ENCODE measurements at regions not wholly inside any gene's neighbourhood (a gene's known extent, or its start where the extent isn't known, plus 50 kb on each side); places are given as distances from the start of the nearest gene placed in this dataset.

DNA sequence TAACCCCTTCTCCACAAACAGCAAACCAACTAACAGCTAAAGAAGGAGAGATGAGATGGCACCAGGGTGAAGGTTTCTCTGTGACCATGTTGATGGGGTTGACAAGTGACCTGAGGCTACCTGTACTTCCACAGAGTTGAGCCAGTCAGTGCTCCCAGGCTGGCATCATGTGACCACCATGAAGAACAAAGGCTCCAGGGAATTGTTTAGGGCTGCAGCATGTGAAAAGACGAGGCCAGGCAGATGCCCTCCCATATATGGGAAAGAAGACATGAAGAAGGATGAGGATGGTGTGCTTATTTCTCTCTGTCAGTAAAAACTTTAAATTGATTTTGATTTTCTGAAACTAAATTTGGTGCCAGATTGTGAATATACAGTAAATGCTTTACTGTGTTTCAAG lies 220.6 kb downstream of the OLFM4 start:
- Mint-ChIP-seq H3K9me3 (no peaks in the 10 kb centered on the region), H3K36me3 (ENCODE audit: low read depth) (no peaks in the 10 kb centered on the region), H3K27ac (no peak overlapping the region), H3K4me1 (ENCODE audit: low read depth) (no peaks in the 10 kb centered on the region), H3K4me3 (no peak overlapping the region), H3K27me3 (ENCODE audit: low read depth) (no peaks in the 10 kb centered on the region)
- no peak for DNase-seq (ENCODE audit: low spot score)

GRCh38 chr13:53250272-53250875 lies 221.8 kb downstream of the OLFM4 start:
- DNase-seq (ENCODE audit: low spot score) = no peak

GRCh38 chr13:53250977-53251376 lies 222.4 kb downstream of the OLFM4 start:
- Mint-ChIP-seq H3K4me3 (no peak overlapping the region), H3K27me3 (ENCODE audit: low read depth) (no peaks in the 10 kb centered on the region), H3K9me3 (no peaks in the 10 kb centered on the region), H3K4me1 (ENCODE audit: low read depth) (no peaks in the 10 kb centered on the region), H3K27ac (no peak overlapping the region), H3K36me3 (ENCODE audit: low read depth) (no peaks in the 10 kb centered on the region)
- DNase-seq (ENCODE audit: low spot score) = no peak

More at GRCh38 chr13:53250272-53250875, 221.8 kb downstream of the OLFM4 start:
- Mint-ChIP-seq H3K4me1 (ENCODE audit: low read depth) (no peaks in the 10 kb centered on the region), H3K9me3 (no peaks in the 10 kb centered on the region), H3K27ac (no peak overlapping the region), H3K27me3 (ENCODE audit: low read depth) (no peaks in the 10 kb centered on the region), H3K4me3 (no peak overlapping the region), H3K36me3 (ENCODE audit: low read depth) (no peaks in the 10 kb centered on the region)

GRCh38 chr13:53254500-53254899 lies 225.9 kb downstream of the OLFM4 start:
- no peaks in the 10 kb centered on the region for H3K27me3 Mint-ChIP-seq (ENCODE audit: low read depth)
- DNase-seq (ENCODE audit: low spot score) = no peak
- no peaks in the 10 kb centered on the region for H3K9me3 Mint-ChIP-seq
- no peak overlapping the region for H3K27ac Mint-ChIP-seq
- no peak overlapping the region for H3K4me3 Mint-ChIP-seq
- H3K4me1 Mint-ChIP-seq (ENCODE audit: low read depth) = no peaks in the 10 kb centered on the region
- no peaks in the 10 kb centered on the region for H3K36me3 Mint-ChIP-seq (ENCODE audit: low read depth)

DNA sequence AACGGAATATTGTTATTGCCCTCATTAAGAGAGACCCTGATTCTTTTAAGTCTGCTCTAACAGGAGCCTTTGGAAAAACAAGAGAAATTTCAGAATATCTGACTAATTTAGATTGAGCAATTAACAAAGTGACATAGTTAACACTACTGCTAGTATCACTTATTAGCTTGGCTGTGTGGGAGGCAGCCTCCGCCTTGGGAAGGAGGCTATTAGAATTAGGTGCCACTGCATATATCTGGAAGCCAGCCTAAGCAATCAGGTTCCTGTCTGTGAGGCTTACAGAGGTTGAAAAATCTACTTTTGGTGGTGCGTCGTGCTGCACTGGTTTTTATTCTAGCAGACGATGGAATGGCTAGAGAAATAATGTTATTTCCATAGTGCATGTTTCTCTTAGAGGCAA lies 227.2 kb downstream of the OLFM4 start:
- H3K4me3 Mint-ChIP-seq = no peak overlapping the region
- no peaks in the 10 kb centered on the region for H3K36me3 Mint-ChIP-seq (ENCODE audit: low read depth)
- H3K27ac Mint-ChIP-seq = no peak overlapping the region
- DNase-seq (ENCODE audit: low spot score) = no peak
- H3K27me3 Mint-ChIP-seq (ENCODE audit: low read depth) = no peaks in the 10 kb centered on the region
- no peaks in the 10 kb centered on the region for H3K4me1 Mint-ChIP-seq (ENCODE audit: low read depth)
- no peaks in the 10 kb centered on the region for H3K9me3 Mint-ChIP-seq

GRCh38 chr13:53260594-53260993 lies 232.0 kb downstream of the OLFM4 start:
- H3K36me3 Mint-ChIP-seq (ENCODE audit: low read depth) = no peaks in the 10 kb centered on the region
- no peak overlapping the region for H3K27ac Mint-ChIP-seq
- H3K4me3 Mint-ChIP-seq = no peak overlapping the region
- no peak for DNase-seq (ENCODE audit: low spot score)
- H3K4me1 Mint-ChIP-seq (ENCODE audit: low read depth) = no peaks in the 10 kb centered on the region
- H3K9me3 Mint-ChIP-seq = no peaks in the 10 kb centered on the region
- H3K27me3 Mint-ChIP-seq (ENCODE audit: low read depth) = no peaks in the 10 kb centered on the region

DNA sequence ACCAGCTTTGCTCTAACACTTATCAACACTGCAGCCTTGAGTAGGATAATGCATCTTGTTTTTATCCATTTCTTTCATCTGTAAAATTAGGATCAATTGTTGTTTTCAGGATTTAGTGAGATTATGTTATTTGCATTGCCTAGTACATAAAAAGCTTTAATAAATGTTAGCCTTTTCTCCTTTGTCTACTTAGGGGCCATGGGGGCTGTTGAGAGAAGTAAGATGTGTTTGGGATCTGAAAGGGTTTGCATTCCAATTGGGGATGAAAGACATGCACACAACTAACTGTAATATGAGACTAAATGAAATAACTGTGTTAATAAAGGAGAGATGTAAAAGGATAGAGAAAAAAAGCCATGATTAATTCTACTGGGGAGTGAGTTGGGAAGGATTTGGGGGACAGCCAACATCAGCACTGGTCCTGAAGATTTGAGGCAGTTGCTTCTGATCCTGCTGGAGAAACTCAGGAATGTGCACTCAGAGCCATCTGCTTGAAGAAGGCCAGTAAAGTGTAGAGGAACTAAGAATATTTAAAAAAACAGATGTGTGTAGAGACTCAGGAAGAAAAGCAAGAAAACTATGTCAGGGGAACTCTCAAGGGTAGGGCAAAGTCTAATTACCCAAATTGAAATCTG lies 236.3 kb downstream of the OLFM4 start:
- Mint-ChIP-seq H3K4me1 (ENCODE audit: low read depth) (no peaks in the 10 kb centered on the region), H3K9me3 (peaks cover 14% of the 10 kb centered on the region), H3K27ac (no peak overlapping the region), H3K4me3 (no peak overlapping the region), H3K27me3 (ENCODE audit: low read depth) (no peaks in the 10 kb centered on the region), H3K36me3 (ENCODE audit: low read depth) (no peaks in the 10 kb centered on the region)
- no peak for DNase-seq (ENCODE audit: low spot score)

- H3K36me3 Mint-ChIP-seq (ENCODE audit: low read depth) = no peaks in the 10 kb centered on the region
- H3K27ac Mint-ChIP-seq = no peak overlapping the region
- no peaks in the 10 kb centered on the region for H3K27me3 Mint-ChIP-seq (ENCODE audit: low read depth)
- H3K4me1 Mint-ChIP-seq (ENCODE audit: low read depth) = no peaks in the 10 kb centered on the region
- no peak for DNase-seq (ENCODE audit: low spot score)
- no peak overlapping the region for H3K4me3 Mint-ChIP-seq
- peaks cover 19% of the 10 kb centered on the region for H3K9me3 Mint-ChIP-seq
Observed at GRCh38 chr13:53266757-53267156, 238.1 kb downstream of the OLFM4 start.

- Mint-ChIP-seq H3K36me3 (ENCODE audit: low read depth) (no peaks in the 10 kb centered on the region), H3K9me3 (peaks cover 20% of the 10 kb centered on the region), H3K4me1 (ENCODE audit: low read depth) (no peaks in the 10 kb centered on the region), H3K27ac (no peak overlapping the region), H3K27me3 (ENCODE audit: low read depth) (no peaks in the 10 kb centered on the region), H3K4me3 (no peak overlapping the region)
- no peak for DNase-seq (ENCODE audit: low spot score)
Observed at GRCh38 chr13:53269634-53270033, 241.0 kb downstream of the OLFM4 start.

GRCh38 chr13:53272873-53273272 lies 244.3 kb downstream of the OLFM4 start:
- H3K4me3 Mint-ChIP-seq = no peak overlapping the region
- no peaks in the 10 kb centered on the region for H3K4me1 Mint-ChIP-seq (ENCODE audit: low read depth)
- no peaks in the 10 kb centered on the region for H3K36me3 Mint-ChIP-seq (ENCODE audit: low read depth)

GRCh38 chr13:53276265-53276664 lies 247.7 kb downstream of the OLFM4 start:
- Mint-ChIP-seq H3K9me3 (peaks cover 5% of the 10 kb centered on the region), H3K27ac (no peak overlapping the region), H3K4me1 (ENCODE audit: low read depth) (no peaks in the 10 kb centered on the region), H3K27me3 (ENCODE audit: low read depth) (no peaks in the 10 kb centered on the region), H3K36me3 (ENCODE audit: low read depth) (no peaks in the 10 kb centered on the region), H3K4me3 (no peak overlapping the region)
- DNase-seq (ENCODE audit: low spot score) = no peak

More at GRCh38 chr13:53272873-53273272, 244.3 kb downstream of the OLFM4 start:
- peaks cover 20% of the 10 kb centered on the region for H3K9me3 Mint-ChIP-seq
- H3K27me3 Mint-ChIP-seq (ENCODE audit: low read depth) = no peaks in the 10 kb centered on the region
- no peak for DNase-seq (ENCODE audit: low spot score)
- no peak overlapping the region for H3K27ac Mint-ChIP-seq

GRCh38 chr13:53281677-53282076 lies 253.1 kb downstream of the OLFM4 start:
- no peak overlapping the region for H3K4me3 Mint-ChIP-seq
- H3K4me1 Mint-ChIP-seq (ENCODE audit: low read depth) = no peaks in the 10 kb centered on the region
- no peak overlapping the region for H3K27ac Mint-ChIP-seq
- no peaks in the 10 kb centered on the region for H3K36me3 Mint-ChIP-seq (ENCODE audit: low read depth)
- H3K9me3 Mint-ChIP-seq = no peaks in the 10 kb centered on the region
- DNase-seq (ENCODE audit: low spot score) = no peak
- no peaks in the 10 kb centered on the region for H3K27me3 Mint-ChIP-seq (ENCODE audit: low read depth)

GRCh38 chr13:53285896-53286430 lies 257.4 kb downstream of the OLFM4 start:
- Mint-ChIP-seq H3K9me3 (no peaks in the 10 kb centered on the region), H3K27ac (no peak overlapping the region), H3K4me1 (ENCODE audit: low read depth) (no peaks in the 10 kb centered on the region), H3K27me3 (ENCODE audit: low read depth) (no peaks in the 10 kb centered on the region), H3K36me3 (ENCODE audit: low read depth) (no peaks in the 10 kb centered on the region), H3K4me3 (no peak overlapping the region)
- DNase-seq (ENCODE audit: low spot score) = no peak

DNA sequence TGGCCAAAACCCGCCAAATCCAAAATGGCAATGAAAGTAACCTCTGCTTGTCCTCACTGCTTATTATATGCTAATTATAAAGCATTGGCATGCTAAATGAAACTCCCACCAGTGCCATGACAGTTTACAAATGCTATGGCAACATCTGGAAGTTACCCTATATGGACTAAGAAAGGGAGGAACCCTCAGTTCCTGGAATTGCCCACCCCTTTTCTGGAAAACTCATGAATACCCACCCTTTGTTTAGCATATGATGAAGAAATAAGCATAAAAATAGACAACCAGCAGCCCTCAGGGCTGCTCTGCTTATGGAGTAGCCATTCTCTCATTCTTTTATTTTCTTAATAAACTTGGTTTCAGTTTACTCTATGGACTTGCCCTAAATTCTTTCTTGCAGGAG lies 269.8 kb downstream of the OLFM4 start:
- H3K4me1 Mint-ChIP-seq (ENCODE audit: low read depth) = no peaks in the 10 kb centered on the region
- DNase-seq (ENCODE audit: low spot score) = no peak
- peaks cover 11% of the 10 kb centered on the region for H3K9me3 Mint-ChIP-seq
- H3K4me3 Mint-ChIP-seq = no peak overlapping the region
- H3K27me3 Mint-ChIP-seq (ENCODE audit: low read depth) = no peaks in the 10 kb centered on the region
- H3K36me3 Mint-ChIP-seq (ENCODE audit: low read depth) = no peaks in the 10 kb centered on the region
- no peak overlapping the region for H3K27ac Mint-ChIP-seq

GRCh38 chr13:53301449-53301848 lies 272.8 kb downstream of the OLFM4 start:
- Mint-ChIP-seq H3K9me3 (peaks cover 5% of the 10 kb centered on the region), H3K4me1 (ENCODE audit: low read depth) (no peaks in the 10 kb centered on the region), H3K27ac (no peak overlapping the region), H3K27me3 (ENCODE audit: low read depth) (no peaks in the 10 kb centered on the region), H3K36me3 (ENCODE audit: low read depth) (no peaks in the 10 kb centered on the region), H3K4me3 (no peak overlapping the region)
- no peak for DNase-seq (ENCODE audit: low spot score)
